GM13976 (cell line): ENCODE measurements at regions not wholly inside any gene's neighbourhood (a gene's known extent, or its start where the extent isn't known, plus 50 kb on each side); places are given as distances from the start of the nearest gene placed in this dataset.

Experiments
- DNase-seq: peaks from one replicate; pipeline ENCODE4 v3.0.0; 2012; ENCODE audit warnings: low spot score
- in situ Hi-C: fragments of 300-500 bp; cut with MboI; formaldehyde crosslinking; loops from one replicate; pipeline ENCODE4 v1.12.0; 2022; ENCODE audit warnings: low sequenced_read_pairs, mixed read lengths, inconsistent platforms; ENCODE audit not compliant: unreplicated experiment
- TF ChIP-seq, protein P1 (sequence below): IDR thresholded peaks from 2 replicates; pipeline ENCODE4 v1.5.1; 2012; ENCODE audit warnings: borderline replicate concordance, mild to moderate bottlenecking; ENCODE audit not compliant: insufficient read depth; ENCODE audit errors: extremely low read depth, missing control alignments, control extremely low read depth

DNA sequence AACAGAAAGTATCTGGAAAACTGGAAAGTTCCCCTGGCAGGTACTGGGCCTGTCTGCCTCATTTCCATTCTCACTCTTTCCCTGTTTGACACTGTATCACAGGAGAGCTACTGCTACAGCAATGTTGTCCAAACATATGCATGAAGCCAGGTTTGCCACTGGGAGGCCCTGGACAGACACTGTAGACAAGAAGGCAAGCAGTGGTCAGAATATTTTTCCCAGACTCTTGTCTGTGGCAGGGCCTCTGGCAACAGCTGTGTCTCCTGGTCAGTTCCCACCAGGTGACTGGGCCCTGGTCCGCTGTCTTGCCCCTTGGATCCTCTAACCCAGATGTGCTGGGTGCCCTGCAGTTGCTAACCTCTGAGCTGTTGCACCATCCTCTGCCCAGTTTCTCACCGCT lies 178.9 kb upstream of the FANCL start:
- no peak for DNase-seq
- in situ Hi-C loops, result no loop called here
- TF ChIP-seq, protein P1, sequence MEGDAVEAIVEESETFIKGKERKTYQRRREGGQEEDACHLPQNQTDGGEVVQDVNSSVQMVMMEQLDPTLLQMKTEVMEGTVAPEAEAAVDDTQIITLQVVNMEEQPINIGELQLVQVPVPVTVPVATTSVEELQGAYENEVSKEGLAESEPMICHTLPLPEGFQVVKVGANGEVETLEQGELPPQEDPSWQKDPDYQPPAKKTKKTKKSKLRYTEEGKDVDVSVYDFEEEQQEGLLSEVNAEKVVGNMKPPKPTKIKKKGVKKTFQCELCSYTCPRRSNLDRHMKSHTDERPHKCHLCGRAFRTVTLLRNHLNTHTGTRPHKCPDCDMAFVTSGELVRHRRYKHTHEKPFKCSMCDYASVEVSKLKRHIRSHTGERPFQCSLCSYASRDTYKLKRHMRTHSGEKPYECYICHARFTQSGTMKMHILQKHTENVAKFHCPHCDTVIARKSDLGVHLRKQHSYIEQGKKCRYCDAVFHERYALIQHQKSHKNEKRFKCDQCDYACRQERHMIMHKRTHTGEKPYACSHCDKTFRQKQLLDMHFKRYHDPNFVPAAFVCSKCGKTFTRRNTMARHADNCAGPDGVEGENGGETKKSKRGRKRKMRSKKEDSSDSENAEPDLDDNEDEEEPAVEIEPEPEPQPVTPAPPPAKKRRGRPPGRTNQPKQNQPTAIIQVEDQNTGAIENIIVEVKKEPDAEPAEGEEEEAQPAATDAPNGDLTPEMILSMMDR, result no peak

DNA sequence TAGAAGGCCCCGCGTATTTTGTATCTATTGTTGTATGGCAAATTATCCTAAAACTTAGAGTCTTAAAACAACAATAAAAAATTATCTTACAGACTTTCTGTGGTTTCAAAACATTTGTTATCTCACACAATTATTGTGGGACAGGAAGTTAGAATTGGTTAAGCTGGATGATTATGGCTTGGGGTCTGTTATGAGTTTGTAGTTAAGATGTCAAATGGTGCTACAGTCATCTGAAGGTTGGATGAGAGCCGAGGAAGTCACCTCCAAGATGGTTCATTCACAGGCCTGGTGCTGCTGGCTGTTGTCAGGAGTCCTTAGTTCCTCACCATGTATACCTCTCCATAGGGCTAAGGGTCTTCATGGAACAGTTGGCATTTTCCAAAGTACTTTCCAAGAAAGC lies 175.6 kb upstream of the FANCL start:
- no peak for DNase-seq

DNA sequence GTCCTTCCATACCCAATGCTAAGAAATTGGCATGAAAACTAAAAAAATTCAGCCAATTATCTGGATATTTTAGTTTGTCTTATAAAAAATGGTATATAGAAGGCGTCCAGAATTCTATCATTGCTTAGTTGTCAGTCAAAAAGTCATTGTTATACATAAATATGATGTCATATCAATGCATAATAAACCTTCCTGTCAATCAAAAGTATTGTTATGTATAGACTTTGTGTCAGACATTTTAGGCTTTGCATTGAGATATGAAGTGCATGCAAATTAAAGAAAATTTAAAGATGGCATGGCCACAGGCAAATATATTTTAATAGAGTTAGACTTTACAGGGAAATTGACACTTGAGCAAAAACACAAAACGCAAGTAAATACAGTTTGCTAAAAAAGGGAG lies 173.4 kb upstream of the FANCL start:
- in situ Hi-C loops, result no loop called here
- TF ChIP-seq, protein P1, result no peak
- DNase-seq, result no peak

More for the DNA sequence above, 175.6 kb upstream of the FANCL start:
- TF ChIP-seq, protein P1, result no peak
- in situ Hi-C loops, result no loop called here

DNA sequence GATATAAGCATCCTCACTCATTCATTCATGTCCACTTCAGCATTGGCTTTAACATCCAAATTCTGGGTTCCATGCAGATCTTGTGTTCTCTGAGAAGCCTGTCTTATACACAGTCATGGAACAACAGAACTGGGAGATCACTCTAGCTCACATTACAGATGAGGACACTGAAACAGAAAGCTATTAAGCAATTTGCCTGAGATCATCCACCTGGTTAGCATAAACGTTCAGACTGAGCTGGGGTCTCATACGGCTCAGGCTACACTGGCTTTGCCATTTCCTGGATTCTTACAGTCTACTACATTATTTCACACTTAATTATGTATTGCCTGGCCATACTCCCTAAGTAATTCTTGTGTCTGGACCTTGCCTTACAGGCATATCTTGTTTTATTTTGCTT lies 169.4 kb upstream of the FANCL start:
- in situ Hi-C loops, result no loop called here
- TF ChIP-seq, protein P1, result no peak
- no peak for DNase-seq

DNA sequence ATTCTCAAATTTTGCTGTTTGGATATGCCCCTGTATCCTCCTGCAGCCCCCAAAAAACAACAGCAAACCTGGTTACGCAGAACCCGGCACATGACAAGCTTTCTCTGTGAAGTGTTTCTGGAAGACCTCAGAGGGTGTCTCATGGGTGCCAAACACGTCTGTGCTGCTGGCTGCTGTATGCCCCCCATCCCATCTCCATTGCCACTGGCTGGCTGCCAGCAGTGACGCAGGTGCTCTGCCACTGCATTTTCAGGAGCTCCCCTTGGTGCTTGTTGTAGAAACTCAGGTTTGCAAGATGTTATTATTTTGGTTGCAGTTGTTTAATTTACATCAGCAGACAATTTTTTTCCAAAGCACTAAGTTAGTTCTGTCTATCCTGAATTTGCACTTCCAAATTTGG lies 166.4 kb upstream of the FANCL start:
- in situ Hi-C loops, result no loop called here
- DNase-seq, result no peak
- TF ChIP-seq, protein P1, result no peak

DNA sequence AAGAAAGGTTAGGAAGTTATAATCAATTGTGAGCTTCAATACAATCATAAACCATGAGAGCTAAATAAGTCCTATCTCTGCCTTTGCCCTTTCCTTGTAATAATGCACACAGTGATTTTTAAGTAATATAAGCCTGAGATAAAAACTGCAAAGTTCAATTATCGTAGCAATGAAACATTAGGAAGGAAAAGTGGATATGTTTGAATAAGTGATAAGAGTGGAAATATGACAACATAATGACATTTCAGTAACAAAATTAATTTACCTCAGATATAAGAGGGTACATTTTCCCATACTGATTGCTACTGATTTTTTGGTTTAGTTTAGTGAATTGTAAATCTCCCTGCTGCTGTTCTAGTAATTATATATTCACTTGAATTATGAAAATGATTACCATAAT lies 164.2 kb upstream of the FANCL start:
- TF ChIP-seq, protein P1, result no peak
- in situ Hi-C loops, result no loop called here
- no peak for DNase-seq

DNA sequence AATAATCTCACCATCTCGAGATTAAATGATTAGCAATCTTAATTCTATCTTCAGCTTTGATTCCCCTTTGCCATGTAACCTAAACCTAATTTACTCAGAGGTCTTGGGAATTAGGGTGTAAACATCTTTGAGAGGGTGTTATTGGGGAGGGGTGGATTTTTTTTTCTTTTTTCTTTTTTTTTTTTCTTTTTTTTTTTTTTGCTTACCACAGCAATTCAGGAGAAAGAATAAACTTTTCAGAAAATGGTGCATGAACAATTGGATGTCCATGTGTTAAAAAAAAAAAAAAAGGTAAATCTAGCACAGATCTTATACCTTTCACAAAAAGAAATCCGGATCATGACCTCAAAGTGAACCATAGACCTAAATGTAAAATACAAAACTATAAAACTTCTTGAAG lies 160.8 kb upstream of the FANCL start:
- TF ChIP-seq, protein P1, result no peak
- DNase-seq, result no peak
- in situ Hi-C loops, result no loop called here
